NCI-H146 treated with DMSO at 0.1 percent for 48 hours (cell line): ENCODE measurements at regions not wholly inside any gene's neighbourhood (a gene's known extent, or its start where the extent isn't known, plus 50 kb on each side); places are given as distances from the start of the nearest gene placed in this dataset.

Experiments
- DNase-seq: peaks from one replicate; lab custom pipeline; 2025; ENCODE audit not compliant: unreplicated experiment; lab: John Stamatoyannopoulos, UW

- no peak for DNase-seq
These were observed 53.0 kb upstream of the CLDN14 start for GRCh38 chr21:36532769-36533467.

DNA sequence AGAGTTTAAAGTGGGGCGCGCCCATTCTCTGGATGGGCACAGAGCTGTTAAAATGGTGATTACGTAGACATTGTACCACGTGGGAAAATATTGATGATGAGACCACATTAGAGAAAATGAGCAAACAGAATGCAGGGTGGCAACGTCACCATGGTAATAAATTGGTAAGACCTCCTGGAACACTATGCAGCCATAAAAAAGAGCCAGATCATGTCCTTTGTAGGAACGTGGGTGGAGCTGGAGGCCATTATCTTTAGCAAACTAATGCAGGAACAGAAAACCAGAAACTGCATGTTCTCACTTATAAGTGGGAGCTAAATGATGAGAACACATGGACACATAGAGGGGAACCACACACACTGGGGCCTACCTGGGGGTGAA is 53.5 kb upstream of the CLDN14 start:
- no peak for DNase-seq

- DNase-seq = no peak
These were observed 54.7 kb upstream of the CLDN14 start for GRCh38 chr21:36534656-36535055.

DNA sequence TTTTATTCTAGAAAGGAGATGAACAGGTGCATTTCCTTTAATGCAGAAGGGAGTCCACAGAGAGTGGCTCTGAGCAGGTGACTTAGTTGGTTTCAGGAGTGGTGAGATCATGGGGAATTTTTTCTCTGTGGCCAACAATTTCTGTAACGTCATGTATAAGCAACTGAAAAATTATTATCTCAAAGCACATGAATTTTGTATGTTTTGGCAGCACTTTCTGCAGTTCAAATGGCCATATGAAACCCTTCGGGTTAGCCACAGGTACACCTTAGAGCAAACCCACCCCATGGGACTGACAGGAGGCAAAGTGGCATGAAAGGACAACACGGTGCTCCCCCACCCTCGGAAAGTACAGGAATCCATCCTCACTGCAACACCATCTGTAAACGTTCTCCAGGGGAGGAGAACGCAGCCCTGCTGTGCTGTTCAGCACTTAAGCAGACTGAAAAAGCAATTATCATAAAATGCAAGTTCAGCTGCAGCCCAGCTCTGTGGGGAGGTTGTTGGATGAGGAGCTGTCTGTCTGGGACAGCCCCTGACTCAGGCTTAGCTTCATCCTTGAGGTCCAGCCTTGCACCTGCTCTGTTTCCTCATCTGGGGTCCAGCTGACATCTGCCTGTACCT is 55.8 kb upstream of the CLDN14 start:
- DNase-seq = peak; percentile 10

DNA sequence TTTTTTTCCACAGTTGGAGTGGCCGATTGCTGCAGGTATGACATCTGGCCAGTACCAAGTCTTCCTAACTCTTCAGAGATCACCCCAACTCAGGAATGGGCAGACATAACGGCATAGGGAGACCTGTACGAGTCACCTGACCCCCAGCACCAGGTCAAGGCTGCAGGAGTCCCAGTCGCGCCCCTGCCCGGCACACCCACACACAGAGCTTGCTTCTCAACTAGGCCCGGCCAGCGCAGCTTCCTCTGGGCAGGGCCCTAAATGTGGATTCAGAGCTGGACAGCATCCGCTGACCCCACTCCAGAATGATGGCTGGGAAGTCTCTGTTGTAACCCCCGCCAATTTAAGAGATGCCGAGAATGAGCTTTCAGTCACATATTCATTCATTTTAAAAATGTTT is 58.8 kb upstream of the CLDN14 start:
- no peak for DNase-seq

DNA sequence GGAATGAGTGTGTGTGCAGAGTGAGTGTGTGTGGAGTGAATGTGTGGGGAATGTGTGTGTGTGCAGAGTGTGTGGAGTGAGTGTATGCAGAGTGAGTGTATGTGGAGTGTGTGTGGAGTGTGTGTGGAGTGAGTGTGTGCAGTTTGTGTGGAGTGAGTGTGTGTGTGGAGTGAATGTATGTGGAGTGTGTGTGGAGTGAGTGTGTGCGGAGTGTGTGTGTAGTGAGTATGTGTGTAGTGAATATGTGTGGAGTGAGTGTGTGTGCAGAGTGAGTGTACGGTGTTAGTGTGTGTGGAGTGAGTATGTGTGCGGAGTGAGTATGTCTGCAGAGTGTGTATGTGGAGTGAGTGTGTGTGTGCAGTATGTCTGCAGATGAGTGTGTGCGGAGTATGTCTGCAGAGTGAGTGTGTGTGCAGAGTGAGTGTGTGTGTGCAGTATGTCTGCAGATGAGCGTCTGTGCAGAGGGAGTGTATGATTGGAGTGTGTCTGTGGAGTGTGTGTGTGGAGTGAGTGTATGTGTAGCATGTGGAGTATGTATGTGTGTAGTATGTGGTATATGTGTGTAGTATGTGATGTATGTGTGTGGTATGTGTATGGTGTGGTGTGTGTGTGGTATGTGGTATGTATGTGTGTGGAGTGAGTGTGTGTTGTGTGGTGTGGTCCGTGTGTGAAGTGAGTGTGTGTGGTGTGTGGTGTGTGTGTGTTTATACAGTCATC is 59.7 kb upstream of the CLDN14 start:
- DNase-seq = no peak

DNA sequence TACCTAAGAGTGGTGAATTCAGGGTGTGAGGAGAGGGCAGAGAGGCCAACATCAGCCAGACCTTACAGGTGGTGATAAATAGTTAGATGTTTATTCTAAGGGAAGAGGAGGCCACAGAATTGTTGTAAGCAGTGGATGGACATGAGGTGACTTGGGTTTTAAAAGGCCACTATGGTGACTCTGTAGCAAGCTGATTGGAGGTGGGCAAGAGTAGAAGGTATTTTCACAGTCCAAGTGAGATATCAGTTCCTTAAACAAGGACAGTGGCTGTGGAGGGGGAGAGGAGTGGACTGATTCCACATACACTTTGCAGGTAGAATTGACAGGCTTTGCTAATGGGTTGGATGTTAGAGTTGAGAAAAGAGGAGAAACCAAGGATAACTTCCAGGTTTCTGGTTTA is 60.8 kb upstream of the CLDN14 start:
- DNase-seq = no peak

DNA sequence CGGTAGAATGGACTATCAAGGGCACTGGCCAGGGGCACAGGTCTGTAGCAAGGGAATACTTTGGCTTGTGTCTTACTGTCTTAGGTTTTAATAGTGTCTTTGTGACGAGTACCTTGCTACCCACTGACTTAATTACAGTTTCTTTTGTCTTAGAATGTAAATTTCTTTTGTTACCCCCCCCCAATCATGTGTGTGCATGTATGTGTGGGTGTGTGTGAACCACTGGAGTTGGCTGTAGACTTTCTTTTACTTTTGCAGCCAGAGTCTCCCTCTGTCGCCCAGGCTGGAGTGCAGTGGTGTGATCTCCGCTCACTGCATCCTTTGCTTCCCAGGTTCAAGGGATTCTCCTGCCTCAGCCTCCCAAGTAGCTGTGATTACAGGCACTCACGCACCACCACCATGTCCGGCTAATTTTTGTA is 61.8 kb upstream of the CLDN14 start:
- no peak for DNase-seq

GRCh38 chr21:36542312-36543101 is 62.6 kb upstream of the CLDN14 start:
- no peak for DNase-seq

GRCh38 chr21:36543924-36544323 is 64.0 kb upstream of the CLDN14 start:
- no peak for DNase-seq

DNA sequence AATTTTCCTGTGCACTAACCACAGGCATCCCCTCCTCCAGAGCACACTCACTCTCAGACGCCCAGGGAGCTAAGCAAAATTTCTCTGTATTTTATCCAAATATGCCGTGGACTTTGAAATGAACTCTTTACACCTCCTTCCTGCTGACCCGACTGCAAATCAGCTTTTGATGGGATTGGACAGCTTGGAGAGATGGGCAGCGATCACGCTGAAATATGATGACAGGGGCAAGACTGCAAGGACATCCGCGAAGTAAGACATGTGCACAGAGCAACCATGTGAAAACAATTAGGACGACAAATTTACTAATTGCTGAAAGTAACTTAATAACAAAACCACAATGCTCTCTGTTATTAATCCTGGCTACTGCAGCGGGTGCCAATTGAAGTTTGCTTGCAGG is 64.6 kb upstream of the CLDN14 start:
- no peak for DNase-seq

GRCh38 chr21:36545776-36546511 is 66.0 kb upstream of the CLDN14 start:
- no peak for DNase-seq

- no peak for DNase-seq
These were observed 67.5 kb upstream of the CLDN14 start for GRCh38 chr21:36547464-36547863.

DNA sequence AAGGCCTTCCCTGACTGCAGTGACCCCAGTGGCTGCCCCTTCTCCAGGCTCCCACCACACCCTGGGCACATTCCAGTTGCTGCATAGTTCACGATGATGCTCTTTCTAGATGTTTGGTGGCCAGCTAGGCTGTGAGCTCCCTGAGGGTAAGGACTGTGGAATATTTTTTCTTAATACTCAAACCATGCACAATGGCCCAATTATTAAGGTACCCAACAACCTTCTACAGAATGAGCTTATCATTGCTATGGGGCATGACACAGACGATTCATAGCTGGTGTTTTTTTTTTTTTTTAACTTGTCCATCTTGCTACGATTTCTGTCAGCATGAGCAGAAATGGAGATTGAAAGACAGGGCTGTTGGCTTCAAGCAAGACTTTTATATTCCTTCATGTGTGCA is 68.9 kb upstream of the CLDN14 start:
- DNase-seq = no peak

DNA sequence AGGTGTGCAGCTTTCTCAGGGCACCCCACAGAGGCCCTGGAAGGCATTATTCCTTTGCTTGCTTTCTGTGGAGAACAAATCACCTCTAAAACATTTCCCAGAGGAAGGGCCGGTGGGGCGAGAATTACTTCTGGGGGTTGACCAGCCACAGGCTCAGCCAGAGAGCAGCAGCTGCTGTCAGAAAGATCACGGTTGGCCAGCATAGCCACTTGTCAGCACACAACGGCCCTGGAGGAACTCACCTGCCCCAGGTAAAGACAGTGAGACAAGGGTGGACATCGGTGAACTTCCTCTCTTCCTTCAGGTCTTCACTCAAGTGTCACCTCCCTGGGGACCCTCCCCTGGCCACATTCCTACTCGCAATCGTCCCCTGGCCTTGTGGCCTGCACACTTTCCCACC is 69.5 kb upstream of the CLDN14 start:
- DNase-seq = peak; percentile 2

- no peak for DNase-seq
These were observed 70.8 kb upstream of the CLDN14 start for GRCh38 chr21:36550761-36551160.

- DNase-seq = no peak
These were observed 71.4 kb upstream of the CLDN14 start for GRCh38 chr21:36551321-36551720.

- peak; percentile 45 for DNase-seq
These were observed 72.0 kb upstream of the CLDN14 start for GRCh38 chr21:36551731-36552433.

GRCh38 chr21:36552434-36552785 is 72.5 kb upstream of the CLDN14 start:
- DNase-seq = no peak

DNA sequence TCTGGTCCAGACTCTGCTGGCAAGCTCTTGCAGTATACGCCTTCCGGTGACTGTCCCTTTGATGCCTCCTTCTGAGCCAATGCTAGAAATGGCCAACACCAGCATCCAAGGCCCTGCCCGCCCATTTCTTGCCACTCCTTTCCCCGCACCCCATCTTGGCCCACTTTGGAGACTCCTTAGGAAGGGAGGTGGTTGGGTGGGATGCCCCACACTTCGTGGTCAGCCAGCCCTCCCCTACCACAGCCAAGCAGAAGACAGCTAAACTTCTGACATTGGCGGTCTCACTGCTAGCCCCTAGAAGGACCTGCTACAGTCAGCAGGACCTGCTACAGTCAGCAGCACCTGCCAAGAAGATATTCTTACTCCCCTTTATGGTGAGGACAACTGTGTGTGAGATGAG is 73.5 kb upstream of the CLDN14 start:
- DNase-seq = no peak
